Transverse colon (tissue), 4 donors: ENCODE measurements at regions not wholly inside any gene's neighbourhood (a gene's known extent, or its start where the extent isn't known, plus 50 kb on each side); places are given as distances from the start of the nearest gene placed in this dataset.

ENCODE experiments used
- DNase-seq: peaks from one replicate; pipeline ENCODE4 v3.0.0-alpha.2; 2019
- H3K27ac ChIP-seq, 4 donors: fragments of 200-600 bp; sonication (generic); 2 replicates each; pipeline ENCODE4 v1.5.1; 2016 to 2018; ENCODE audit warnings: inconsistent platforms in 4 of 4
- H3K27me3 ChIP-seq: fragments of 200-600 bp; sonication (generic); 2 replicates; pipeline ENCODE4 v1.5.1; 2017; ENCODE audit warnings: inconsistent platforms
- H3K36me3 ChIP-seq, 4 donors: fragments of 200-600 bp; sonication (generic); 2 replicates each; pipeline ENCODE4 v1.5.1; 2017 to 2019; ENCODE audit warnings: inconsistent platforms in 4 of 4
- H3K4me1 ChIP-seq, 4 donors: fragments of 200-600 bp; sonication (generic); 2 replicates each; pipeline ENCODE4 v1.5.1; 2017 to 2020; ENCODE audit warnings: inconsistent platforms in 4 of 4
- H3K4me3 ChIP-seq, 4 donors: fragments of 200-600 bp; sonication (generic); 1 replicate in 1 of 4; 2 replicates in 3 of 4; pipeline versions ENCODE4 v1.5.1 to v1.6.1; 2017 to 2019; ENCODE audit warnings: inconsistent platforms in 4 of 4
- H3K9me3 ChIP-seq, 2 donors: fragments of 200-600 bp; sonication (generic); 2 replicates each; pipeline ENCODE4 v1.5.1; 2017 to 2019; ENCODE audit warnings: inconsistent platforms in 2 of 2
- CTCF ChIP-seq, 5 experiments: fragments of 200-600 bp in 3 of 5; fragments of 450-650 bp in 2 of 5; sonication (generic) in 3 of 5; IDR thresholded peaks; 1 replicate in 2 of 5; 2 replicates in 3 of 5; pipeline ENCODE4 v1.5.1; 2016 to 2017; ENCODE audit warnings: antibody characterized with exemption in 5 of 5, inconsistent platforms in 3 of 5, mild to moderate bottlenecking in 2 of 5, moderate library complexity in 1 of 5
- EP300 ChIP-seq: sonication (generic); formaldehyde crosslinking; IDR thresholded peaks from one replicate; pipeline ENCODE4 v1.6.1; 2017; ENCODE audit warnings: antibody characterized with exemption, low read depth
- POLR2A ChIP-seq: fragments of 450-650 bp; IDR thresholded peaks from one replicate; pipeline ENCODE4 v1.6.1; 2016; ENCODE audit warnings: antibody characterized with exemption, mild to moderate bottlenecking, moderate library complexity
- POLR2AphosphoS5 ChIP-seq, 3 donors: sonication (generic); formaldehyde crosslinking; IDR thresholded peaks; one replicate each; pipeline ENCODE4 v1.6.1; 2016; ENCODE audit warnings: antibody characterized with exemption in 3 of 3
- WGBS, 2 donors: methylation state at CpG; one replicate each; pipeline ENCODE4 v1.1.5; 2018; ENCODE audit warnings: low coverage in 1 of 2; 5-methylcytosine and 5-hydroxymethylcytosine counted together
- in situ Hi-C, 4 donors: fragments of 200-750 bp; cut with MboI; loops; one replicate each; pipeline versions ENCODE4 v1.15.0 to v1.15.1; 2017; ENCODE audit warnings: low sequenced_read_pairs in 3 of 4, low pct_ligation_motif_present in 1 of 4, low pct_unique_long_range_greater_than_20kb in 1 of 4
- intact Hi-C: fragments of 100-400 bp; cut with DNase I; formaldehyde crosslinking; loops from one replicate; pipeline ENCODE4 v1.15.1; 2023; ENCODE audit warnings: low total_unique reads

DNA sequence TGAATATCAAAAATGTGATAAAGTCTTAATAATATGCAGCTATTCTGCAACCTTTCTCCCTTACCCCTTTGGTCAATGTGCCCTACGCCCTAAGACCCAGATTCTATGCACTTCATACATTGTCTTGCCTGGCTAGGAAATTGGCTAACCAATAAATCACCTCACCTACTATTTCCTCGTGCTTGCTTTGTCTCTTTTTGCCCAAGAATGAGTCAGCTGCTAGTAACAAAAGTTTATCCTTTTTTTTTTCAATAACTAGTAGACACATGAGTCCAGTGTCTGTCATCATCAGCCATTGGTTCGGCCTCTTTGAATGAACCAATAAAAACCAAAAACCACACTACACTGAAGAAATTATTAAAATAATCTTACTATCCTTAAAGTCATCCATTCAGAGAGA lies 387.1 kb downstream of the PPP3CA start:
- 83% methylated on average over 3 of the region's 3 CpGs for WGBS, 2 donors
- in situ Hi-C loops: no loop called here
- TF ChIP-seq EP300 (no peak), POLR2AphosphoS5 (IDR thresholded peaks at IDR 0.05) (no peak), CTCF (IDR thresholded peaks at IDR 0.05) (no peak), POLR2A (no peak)

DNA sequence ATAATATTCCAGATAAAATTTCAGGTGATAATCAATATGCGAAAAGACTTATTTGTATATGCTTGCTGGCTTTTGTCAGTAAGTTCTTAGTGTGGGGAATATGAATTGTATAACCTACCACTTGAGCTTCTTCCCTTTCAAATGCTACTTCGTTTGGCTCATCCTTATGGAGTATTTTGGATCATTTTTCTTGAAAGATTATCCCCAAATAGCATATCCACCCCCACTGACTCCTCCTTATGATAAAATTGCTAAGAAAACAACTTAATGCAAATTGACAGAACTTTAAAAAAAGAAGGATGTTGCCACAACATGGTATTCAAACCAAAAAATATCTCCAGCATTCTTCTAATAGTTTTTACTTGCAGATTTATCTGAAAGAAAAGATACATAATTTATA lies 393.3 kb downstream of the PPP3CA start:
- in situ Hi-C loops (no loop called here), intact Hi-C loops (no loop called here)
- no peak for DNase-seq

More for the DNA sequence above, 387.1 kb downstream of the PPP3CA start:
- no peaks in the 10 kb centered on the region for H3K4me1 ChIP-seq
- no peaks in the 10 kb centered on the region for H3K36me3 ChIP-seq
- H3K4me3 ChIP-seq: no peak overlapping the region
- H3K27me3 ChIP-seq: no peaks in the 10 kb centered on the region
- DNase-seq: no peak
- no peak overlapping the region for H3K27ac ChIP-seq
- no peaks in the 10 kb centered on the region for H3K9me3 ChIP-seq
- intact Hi-C loops: no loop called here

GRCh38 chr4:100953616-100954015 lies 393.7 kb downstream of the PPP3CA start:
- in situ Hi-C loops: no loop called here
- H3K4me1 ChIP-seq: no peaks in the 10 kb centered on the region

More for the DNA sequence above, 393.3 kb downstream of the PPP3CA start:
- no peaks in the 10 kb centered on the region for H3K9me3 ChIP-seq
- no peak overlapping the region for H3K4me3 ChIP-seq
- TF ChIP-seq POLR2A (no peak), POLR2AphosphoS5 (IDR thresholded peaks at IDR 0.05) (no peak), CTCF (IDR thresholded peaks at IDR 0.05) (no peak), EP300 (no peak)
- no peaks in the 10 kb centered on the region for H3K4me1 ChIP-seq
- WGBS, 2 donors: 78 to 88% methylated on average over 2 of the region's 2 CpGs
- H3K27ac ChIP-seq: no peak overlapping the region
- no peaks in the 10 kb centered on the region for H3K36me3 ChIP-seq
- H3K27me3 ChIP-seq: no peaks in the 10 kb centered on the region

DNA sequence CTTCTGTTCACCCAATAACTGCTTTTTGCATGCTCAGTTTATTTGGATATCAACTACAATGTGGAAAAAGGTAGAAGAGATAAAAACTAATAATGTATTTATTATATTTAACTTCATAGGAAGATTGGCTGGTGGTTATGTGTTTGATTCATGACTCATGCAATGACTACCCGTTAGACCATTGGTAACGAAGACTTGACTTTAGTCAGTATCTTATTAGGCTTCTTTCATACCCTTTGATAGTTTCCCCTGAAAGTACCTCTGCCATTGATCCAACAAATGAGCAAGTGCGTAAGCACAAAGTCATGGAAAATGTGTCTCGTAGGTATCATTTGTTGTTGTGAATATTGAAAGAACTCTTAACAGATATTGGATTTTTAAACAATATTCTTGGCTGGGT lies 394.7 kb downstream of the PPP3CA start:
- 68 to 81% methylated on average over 3 to 4 of the region's 4 CpGs for WGBS, 2 donors
- H3K27ac ChIP-seq: no peak overlapping the region
- no peaks in the 10 kb centered on the region for H3K36me3 ChIP-seq
- intact Hi-C loops: no loop called here
- no peaks in the 10 kb centered on the region for H3K4me1 ChIP-seq
- in situ Hi-C loops: no loop called here
- TF ChIP-seq EP300 (no peak), CTCF (IDR thresholded peaks at IDR 0.05) (no peak), POLR2A (no peak), POLR2AphosphoS5 (IDR thresholded peaks at IDR 0.05) (no peak)
- no peak overlapping the region for H3K4me3 ChIP-seq
- no peaks in the 10 kb centered on the region for H3K9me3 ChIP-seq
- no peak for DNase-seq
- H3K27me3 ChIP-seq: no peaks in the 10 kb centered on the region

More at GRCh38 chr4:100953616-100954015, 393.7 kb downstream of the PPP3CA start:
- no peak for DNase-seq
- Histone ChIP-seq H3K4me3 (no peak overlapping the region), H3K36me3 (no peaks in the 10 kb centered on the region), H3K27ac (no peak overlapping the region), H3K9me3 (no peaks in the 10 kb centered on the region), H3K27me3 (no peaks in the 10 kb centered on the region)
- no peak for TF ChIP-seq EP300
- intact Hi-C loops: no loop called here

DNA sequence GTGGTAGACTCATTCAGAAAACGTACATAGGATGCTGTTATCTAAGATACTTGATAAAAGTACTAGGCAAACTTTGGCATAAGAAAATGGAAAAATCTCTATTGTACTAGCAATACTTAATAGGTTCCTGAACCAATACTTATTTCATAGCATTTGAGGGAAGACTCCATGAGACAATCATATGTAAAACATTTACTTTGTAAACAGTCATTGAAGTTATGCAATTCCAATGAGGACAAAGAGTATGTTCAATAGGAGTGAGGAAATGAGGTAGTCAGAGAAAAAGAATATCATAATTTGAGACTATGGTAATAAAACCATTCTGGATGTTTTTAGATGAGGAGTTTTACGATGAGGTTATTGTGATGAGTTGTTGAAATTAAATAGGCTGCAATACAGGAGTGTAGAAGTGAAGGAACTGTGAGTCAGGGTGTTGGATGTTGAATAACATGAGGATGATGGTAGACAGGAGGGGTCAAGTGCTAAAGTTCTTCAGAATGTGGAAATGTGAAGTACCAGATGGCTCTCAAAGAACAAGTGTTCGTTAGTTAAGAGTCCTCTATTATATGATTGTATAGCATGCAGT lies 397.9 kb downstream of the PPP3CA start:
- intact Hi-C loops: no loop called here
- Histone ChIP-seq H3K4me1 (no peaks in the 10 kb centered on the region), H3K36me3 (no peaks in the 10 kb centered on the region), H3K27ac (no peak overlapping the region), H3K4me3 (no peak overlapping the region), H3K27me3 (no peaks in the 10 kb centered on the region), H3K9me3 (no peaks in the 10 kb centered on the region)
- in situ Hi-C loops: no loop called here
- whole genome bisulfite sequencing, 2 donors: 57 to 58% methylated on average over 3 of the region's 3 CpGs
- TF ChIP-seq POLR2AphosphoS5 (IDR thresholded peaks at IDR 0.05): no peak
- TF ChIP-seq POLR2A: no peak
- TF ChIP-seq EP300: no peak
- no peak for TF ChIP-seq CTCF (IDR thresholded peaks at IDR 0.05)
- DNase-seq: no peak
